RWPE1 (cell line): ENCODE measurements at regions not wholly inside any gene's neighbourhood (a gene's known extent, or its start where the extent isn't known, plus 50 kb on each side); places are given as distances from the start of the nearest gene placed in this dataset.

ENCODE experiments used
- CTCF ChIA-PET: fragments of 350-600 bp; sonication (Branson Sonifier 250); formaldehyde crosslinking; extraction: SDS; loops from one replicate; lab custom pipeline; 2021; lab: Yijun Ruan, JAX
- POLR2A ChIA-PET: fragments of 400-600 bp; formaldehyde crosslinking; extraction: SDS; loops from one replicate; lab custom pipeline; 2020; ENCODE audit warnings: antibody characterized with exemption; ENCODE audit not compliant: low non-redundant PET; lab: Yijun Ruan, JAX
- DNase-seq: peaks from one replicate; pipeline ENCODE4 v3.0.0; 2012; ENCODE audit warnings: low spot score
- H3K27ac ChIP-seq: fragments of 450-650 bp; 2 replicates; pipeline ENCODE4 v1.5.1; 2017
- TF ChIP-seq, protein P1 (sequence below): fragments of 450-650 bp; conservative IDR thresholded peaks from 2 replicates; pipeline ENCODE4 v1.5.1; 2017; ENCODE audit warnings: low read depth, mild to moderate bottlenecking

DNA sequence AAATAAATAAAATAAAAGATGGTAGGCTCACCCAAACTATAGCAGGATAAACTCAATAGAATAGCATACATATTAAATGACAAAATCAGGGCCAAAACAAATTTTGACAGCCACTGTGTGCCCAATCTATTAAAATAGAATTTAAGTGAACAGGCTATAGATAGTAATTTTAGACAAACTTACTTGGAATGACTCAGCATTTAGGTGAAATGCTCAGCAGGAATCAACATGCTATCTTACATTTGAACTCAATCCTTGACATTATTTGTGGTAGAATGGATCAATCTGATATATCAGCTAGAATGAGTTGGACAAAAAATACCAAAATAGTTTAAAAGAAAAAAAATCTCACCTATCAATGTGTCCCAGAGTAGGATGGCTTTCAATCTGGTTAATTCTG, 578.6 kb downstream of the RFPL4B start:
- ChIA-PET CTCF (no interaction called here), POLR2A (no interaction called here)
- DNase-seq = no peak

DNA sequence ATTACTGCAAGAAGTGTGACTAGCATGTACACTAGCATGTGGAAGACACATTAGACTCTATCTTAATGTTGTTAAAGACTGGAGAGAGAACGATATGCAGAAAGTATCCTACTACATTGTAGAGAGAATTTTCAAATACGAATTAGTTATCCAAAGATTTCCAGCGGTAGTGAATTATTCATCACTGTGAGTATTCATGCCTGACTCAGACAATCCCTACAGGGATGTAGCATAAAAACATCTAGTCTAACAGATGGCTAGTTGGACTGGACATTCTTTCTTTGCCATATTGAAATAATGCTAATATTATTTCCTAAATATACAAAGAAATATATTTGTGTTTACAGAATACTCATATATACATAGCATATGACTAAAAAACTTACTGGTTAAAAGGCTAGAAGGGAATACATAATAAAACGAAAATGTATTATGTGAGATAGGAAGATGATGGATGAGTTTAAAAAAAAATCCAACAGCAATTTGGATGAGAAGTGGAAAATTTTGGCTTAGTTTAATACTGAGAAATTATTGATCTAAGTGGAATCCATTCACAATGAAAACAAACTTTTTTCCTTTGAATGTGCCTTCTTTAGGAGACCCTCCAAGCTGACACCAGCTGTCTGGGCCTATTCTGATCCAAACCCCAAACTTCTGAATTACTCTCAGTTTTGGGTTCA, 580.7 kb downstream of the RFPL4B start:
- ChIA-PET POLR2A (no interaction called here), CTCF (no interaction called here)
- DNase-seq = no peak
- H3K27ac ChIP-seq = no peak overlapping the region
- TF ChIP-seq, protein P1, sequence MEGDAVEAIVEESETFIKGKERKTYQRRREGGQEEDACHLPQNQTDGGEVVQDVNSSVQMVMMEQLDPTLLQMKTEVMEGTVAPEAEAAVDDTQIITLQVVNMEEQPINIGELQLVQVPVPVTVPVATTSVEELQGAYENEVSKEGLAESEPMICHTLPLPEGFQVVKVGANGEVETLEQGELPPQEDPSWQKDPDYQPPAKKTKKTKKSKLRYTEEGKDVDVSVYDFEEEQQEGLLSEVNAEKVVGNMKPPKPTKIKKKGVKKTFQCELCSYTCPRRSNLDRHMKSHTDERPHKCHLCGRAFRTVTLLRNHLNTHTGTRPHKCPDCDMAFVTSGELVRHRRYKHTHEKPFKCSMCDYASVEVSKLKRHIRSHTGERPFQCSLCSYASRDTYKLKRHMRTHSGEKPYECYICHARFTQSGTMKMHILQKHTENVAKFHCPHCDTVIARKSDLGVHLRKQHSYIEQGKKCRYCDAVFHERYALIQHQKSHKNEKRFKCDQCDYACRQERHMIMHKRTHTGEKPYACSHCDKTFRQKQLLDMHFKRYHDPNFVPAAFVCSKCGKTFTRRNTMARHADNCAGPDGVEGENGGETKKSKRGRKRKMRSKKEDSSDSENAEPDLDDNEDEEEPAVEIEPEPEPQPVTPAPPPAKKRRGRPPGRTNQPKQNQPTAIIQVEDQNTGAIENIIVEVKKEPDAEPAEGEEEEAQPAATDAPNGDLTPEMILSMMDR = no peak

More for the DNA sequence above, 578.6 kb downstream of the RFPL4B start:
- TF ChIP-seq, protein P1 = no peak
- no peak overlapping the region for H3K27ac ChIP-seq

DNA sequence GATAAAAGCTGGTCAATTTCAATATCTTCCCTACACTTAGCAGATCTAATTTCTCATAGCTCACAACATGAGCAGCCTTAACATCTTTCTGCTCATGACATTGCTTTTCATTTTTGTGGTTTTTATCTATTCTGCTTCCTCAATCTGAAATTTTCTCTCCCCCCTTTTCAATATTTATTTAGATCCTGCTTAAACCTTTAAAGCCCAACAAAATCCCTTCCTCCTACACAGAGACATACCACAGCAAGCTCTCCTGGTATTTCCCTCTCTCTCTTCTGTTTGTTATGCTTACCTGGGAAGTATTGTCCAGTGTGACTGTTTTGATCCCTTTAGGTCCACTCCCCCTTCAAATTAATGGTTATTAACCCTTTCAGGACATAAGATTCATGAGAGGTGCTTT, 582.5 kb downstream of the RFPL4B start:
- POLR2A ChIA-PET = no interaction called here
- DNase-seq = no peak
- CTCF ChIA-PET = no interaction called here
- TF ChIP-seq, protein P1 = no peak
- no peak overlapping the region for H3K27ac ChIP-seq

- CTCF ChIA-PET = no interaction called here
- POLR2A ChIA-PET = no interaction called here
These were observed 584.7 kb downstream of the RFPL4B start for GRCh38 chr6:112931832-112932231.

DNA sequence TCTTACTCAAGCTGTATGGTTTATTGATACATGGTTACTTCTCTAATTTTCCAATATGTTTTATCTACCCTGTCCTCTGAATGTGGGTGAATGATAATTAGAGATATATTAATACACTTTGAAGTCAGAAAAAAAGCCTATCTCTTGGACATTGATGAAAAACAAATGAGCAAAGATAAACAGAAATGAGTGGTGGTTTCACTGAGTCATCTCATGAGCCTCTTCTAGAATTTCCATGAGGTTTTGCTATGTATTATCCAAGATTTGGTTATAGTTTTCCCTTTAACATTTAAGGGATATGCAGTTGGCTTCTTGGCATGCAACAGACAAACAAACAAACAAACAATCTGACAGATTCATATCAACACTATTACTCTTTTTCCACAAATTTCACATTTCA, 586.8 kb downstream of the RFPL4B start:
- POLR2A ChIA-PET = no interaction called here
- TF ChIP-seq, protein P1 = no peak

More at GRCh38 chr6:112931832-112932231, 584.7 kb downstream of the RFPL4B start:
- H3K27ac ChIP-seq = no peak overlapping the region
- DNase-seq = no peak
- TF ChIP-seq, protein P1 = no peak

GRCh38 chr6:112934433-112935327, 587.5 kb downstream of the RFPL4B start:
- no peak overlapping the region for H3K27ac ChIP-seq
- ChIA-PET POLR2A (no interaction called here), CTCF (no interaction called here)
- no peak for DNase-seq
- TF ChIP-seq, protein P1 = no peak

More for the DNA sequence above, 586.8 kb downstream of the RFPL4B start:
- DNase-seq = no peak
- no peak overlapping the region for H3K27ac ChIP-seq
- CTCF ChIA-PET = no interaction called here
